Medulla oblongata (tissue), 1 donor: ENCODE measurements at regions not wholly inside any gene's neighbourhood (a gene's known extent, or its start where the extent isn't known, plus 50 kb on each side); places are given as distances from the start of the nearest gene placed in this dataset.
"Not testable (repeated sequence)": the region's sequence is repeated elsewhere in the genome, so short reads cannot be mapped to it uniquely, and the experiment has no call there.

Source experiments
- DNase-seq: peaks from one replicate; pipeline ENCODE4 v3.0.0-alpha.2; 2015; ENCODE audit errors: extremely low spot score

DNA sequence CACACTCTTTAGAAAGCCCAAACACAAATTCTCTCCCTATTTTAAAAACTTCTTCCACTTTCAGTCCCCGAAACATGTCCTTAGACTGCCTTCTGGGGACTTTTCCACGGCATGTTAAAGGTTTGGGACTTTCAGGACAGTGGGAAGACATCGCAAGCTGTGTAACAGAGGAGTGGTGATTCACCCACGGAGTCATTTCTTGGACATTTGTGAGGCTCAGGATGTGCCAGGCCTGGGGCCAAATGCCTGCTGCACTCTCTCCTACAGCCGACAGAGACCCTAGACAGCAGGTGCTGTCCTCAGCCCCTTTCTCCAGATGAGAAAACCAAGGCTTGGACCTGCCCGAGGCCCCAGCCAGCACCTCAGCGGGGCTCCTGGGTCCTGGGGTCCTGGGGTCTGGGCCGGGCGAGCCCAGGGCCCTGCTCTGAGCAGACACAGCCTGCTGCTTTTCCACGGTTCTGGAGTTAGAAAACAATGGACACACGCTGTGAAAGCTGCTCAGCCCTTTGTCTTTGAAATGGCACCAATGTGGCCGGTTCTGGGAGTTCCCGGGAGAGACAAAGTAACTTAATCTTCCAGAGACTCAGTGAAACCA, 370.2 kb upstream of the SFSWAP start:
- DNase-seq = no peak

DNA sequence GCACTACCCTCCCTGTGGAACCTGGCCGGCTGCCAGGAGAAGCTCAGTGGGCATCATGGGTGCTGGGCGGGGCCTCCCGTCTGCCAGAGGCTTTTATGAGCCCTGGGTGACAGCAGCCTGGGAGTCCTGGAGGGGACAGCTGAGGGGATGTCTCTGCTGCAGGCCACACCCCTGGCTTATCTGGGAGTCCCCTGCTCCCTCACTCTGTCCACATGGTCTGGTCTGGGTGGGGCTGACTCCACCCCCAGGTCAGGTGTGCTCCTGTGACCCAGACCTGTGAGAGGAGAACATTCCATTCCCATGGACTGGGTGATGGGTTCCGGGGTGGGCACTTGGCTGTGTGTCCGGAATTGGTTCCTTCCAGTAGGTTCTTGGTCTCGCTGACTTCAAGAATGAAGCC, 369.3 kb upstream of the SFSWAP start:
- not testable (repeated sequence) for DNase-seq

DNA sequence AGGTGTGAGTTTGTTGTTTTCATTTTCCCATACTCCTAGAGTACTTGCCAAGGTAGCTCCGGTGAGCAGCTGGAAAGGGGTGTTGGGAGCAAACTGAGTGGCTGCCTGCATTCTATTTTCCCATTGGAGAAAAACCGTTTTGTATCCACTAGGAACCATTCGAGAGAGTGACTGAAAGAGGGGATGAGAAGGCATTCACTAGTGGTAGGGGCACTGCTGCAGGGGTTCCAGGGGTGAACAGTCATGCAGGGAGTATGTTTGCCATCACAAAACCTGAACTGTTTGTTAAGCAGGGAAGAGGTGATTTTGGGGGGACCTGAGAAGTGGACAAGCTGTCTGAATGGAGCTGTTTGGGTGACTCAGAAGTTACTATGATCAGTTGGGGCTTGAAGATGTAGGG, 367.5 kb upstream of the SFSWAP start:
- DNase-seq = not testable (repeated sequence)

DNA sequence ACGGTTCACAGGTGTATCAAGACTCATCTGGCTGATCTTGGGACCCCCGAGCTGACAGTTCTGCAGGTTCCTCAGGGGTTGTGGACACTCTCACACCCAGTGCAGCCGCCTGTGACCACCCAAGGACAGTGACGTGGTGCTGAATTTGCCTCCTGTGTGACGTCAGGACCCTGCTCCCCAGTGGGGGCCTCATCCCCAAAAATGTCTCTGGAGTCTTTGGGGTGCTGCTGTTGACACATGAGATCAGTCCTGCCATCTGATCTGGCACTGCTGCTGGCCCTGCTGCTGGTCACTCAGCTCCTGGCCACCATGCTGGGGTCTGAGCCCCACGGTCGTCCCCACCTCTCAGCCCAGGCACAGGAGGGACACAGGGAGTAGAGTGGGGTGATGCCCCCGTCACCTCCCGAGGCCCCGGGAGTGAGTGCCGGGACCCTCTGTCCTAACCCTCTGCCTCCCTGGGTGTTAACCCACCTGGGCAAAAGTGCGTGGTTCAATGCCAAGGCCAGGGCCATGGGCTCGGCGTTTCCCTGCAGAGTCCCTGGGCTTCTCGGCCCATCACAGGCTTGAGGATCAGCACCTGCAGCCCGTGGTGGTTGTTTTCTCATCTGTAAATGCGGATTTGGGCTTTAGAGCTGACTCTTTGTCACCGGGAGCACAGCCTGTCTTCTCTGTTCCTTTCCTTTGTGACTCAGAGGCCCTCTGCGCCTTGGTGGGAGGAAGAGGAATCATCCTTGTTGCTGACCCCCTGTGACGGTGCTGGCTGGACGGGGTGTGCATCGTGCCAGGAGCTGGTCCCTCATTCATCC, 366.0 kb upstream of the SFSWAP start:
- DNase-seq = not testable (repeated sequence)

DNA sequence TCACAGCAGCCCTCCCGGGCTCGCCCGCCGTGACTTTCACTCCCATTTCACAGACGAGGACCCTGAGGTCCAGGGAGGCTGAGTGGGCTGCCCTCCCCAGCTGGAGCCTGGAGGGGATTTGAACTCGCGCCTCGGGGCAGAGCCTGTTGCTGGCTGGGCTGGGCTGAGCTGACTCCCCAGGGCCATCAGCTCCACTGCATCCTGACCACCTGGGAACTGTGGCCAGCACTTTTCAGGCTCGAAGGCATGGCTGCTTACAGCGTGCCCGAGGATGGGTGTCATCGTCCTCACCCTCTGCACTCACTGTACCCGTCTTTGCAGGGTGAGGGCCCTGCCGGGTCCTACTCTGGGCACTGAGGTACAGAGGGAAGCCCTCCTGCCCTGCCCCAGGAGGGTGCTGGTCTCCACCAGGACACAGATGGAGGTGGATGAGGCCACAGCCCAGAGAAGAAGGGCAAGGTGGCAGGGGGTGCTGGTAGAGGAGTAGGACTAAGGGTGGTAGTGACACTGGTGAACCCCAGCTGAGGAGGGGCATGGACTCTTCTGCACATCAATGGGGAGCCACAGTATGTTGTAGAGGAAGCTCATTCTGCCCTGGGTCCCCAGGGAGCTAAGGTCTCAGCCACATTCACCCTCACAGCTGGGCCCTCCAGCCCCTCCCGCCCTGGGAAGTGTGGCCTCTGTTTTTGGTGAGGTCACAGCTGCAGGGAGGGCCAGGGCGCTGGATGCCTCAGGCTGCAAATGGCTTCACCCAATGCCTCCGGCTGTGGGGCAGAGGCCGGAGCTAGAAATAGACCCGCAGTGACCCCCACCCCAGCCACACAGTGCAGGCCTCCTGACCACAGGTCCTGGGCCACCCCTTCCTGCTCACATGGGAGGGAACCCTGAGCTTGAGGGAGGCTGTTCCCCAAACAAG, 365.1 kb upstream of the SFSWAP start:
- no peak for DNase-seq

DNA sequence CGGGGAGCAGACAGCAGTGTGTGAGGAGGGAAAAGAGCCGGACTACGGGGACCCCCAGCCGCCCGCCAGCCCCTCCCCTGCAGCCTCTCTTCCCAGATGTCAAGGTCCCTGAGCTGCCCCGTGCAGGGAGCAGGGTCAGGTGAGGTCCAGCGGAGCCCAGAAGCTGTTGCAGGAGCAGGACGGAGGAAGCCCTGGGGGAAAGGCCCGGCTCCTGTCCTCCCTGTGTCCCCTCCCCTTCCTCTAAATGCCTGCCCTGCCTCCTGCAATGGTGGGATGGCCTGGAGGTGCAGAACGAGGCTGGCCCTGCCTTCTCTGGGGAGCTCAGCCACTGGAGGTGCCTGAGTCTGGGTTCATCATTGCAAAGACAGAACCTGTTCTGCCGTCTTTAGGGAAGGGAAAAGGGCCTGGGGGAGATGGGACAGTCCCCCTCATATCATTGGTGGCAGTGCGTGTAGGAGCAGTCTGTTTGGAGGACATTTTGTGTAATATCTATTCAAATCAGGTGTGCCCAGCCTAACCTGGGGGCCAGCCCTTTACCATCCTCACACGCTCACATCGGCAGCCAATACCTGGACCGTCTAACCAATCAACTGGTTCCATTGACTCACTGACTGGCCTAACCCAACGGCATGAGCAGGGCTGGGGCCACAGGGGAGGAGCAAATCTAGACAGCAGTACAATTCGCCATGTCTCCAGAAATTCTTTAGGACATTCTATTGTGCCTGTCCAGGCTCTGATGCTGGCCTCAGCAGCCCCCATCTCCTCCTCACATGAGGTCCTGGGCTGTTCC, 364.1 kb upstream of the SFSWAP start:
- DNase-seq = no peak

DNA sequence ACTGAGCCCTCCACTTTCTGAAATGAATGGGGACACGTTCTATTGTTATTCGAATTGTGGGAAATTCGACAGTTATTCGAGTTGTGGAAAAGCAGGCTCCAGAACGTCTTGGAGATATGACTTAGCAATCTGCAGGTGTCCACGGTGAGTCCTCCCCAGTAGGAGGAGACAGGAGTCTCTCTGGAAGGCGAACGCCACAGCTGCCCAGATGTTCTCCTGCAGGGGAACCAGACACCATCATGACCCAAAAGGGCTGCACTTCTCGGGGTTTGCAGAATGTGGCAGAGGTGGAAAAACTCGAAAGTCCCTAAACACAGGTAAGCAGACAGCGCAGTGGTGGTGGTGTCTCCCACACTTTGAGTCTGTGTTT, 363.6 kb upstream of the SFSWAP start:
- DNase-seq = no peak

DNA sequence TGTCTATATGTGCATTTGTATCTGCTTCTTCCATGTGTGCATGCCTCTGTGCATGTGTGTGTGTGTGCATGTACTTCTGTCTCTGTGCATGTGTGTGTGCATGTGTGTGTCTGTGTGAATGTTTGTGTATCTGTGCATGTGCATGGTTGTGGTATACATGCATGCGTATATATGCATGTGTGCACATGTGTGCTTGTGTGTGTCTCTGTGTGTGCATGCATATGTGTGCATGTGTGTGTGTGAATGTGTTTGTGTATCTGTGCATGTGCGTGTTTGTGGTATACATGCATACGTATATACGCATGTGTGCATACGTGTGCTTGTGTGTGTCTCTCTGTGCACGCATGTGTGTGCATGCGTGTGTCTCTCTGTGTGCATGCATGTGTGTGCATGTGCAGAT, 363.2 kb upstream of the SFSWAP start:
- no peak for DNase-seq

DNA sequence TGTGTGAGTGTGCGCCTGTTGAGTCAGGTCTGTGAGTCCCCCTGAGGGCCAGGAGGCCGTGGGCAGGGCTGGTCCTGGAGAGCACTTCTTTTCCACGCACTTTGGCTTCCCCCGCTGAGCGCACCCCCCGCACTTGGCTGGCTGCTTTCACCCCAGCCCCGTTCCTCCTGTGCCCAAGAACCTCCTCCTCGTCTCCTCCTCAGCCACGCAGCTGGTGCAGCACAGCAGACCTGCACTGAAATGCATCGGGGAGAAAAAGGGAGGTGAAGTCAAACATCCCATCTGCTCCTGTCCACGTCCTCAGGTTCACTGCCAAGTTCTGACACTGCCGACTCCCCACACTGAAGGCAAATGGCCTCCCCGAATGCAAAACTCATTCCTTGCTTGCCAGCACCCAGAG, 362.7 kb upstream of the SFSWAP start:
- no peak for DNase-seq

DNA sequence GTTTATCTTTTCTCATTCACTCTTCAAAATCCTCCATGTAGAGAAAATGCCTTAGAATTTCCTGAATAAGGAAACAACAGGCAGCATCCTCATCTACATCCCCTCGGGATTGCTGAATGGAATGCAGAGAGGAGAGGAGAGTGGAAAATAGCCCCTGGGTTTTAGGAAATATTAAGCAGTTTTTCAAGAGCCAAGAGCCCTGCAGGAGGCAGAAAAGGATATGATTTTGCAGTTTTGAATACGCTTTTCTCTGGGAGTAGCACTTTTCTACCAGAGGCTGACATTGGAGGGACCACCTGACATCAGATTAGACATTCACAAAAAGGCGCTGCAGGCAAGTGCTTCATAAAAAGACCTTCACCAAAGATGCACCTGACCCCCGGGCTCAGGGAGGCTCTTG, 362.2 kb upstream of the SFSWAP start:
- no peak for DNase-seq

DNA sequence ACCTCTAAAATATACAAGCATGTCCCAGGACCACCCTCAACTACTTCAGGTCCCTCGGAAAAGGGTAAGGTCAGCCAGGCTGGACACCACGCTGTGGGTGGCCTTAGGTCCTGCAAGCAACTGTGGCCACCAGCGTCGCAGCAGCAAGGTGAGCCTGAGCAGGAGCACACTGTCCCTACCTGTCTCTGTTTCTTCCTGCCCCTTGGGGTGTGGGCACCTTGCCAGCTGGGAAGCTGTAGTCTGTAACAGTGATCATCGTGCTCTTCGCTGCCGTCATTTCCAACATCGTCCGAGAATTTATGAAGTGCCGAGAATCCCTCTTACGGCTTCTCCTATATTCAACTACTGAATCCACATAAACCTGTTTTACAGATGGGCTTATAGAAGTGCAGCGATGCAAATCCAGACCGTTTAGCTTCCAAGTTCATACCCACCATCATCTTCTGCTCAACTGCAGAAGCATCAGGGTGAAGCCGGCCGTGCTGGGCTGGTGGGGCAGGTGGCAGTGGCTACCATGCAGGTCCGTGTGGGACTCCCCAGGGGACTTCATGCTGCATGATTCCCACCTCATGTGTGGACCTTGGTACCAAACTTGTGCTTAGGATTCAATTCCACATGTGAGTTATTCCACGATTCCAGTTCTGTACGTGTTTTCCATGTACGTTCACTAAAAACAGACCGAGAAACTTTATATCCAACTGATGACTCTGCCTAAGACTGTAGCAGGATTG, 361.3 kb upstream of the SFSWAP start:
- no peak for DNase-seq

DNA sequence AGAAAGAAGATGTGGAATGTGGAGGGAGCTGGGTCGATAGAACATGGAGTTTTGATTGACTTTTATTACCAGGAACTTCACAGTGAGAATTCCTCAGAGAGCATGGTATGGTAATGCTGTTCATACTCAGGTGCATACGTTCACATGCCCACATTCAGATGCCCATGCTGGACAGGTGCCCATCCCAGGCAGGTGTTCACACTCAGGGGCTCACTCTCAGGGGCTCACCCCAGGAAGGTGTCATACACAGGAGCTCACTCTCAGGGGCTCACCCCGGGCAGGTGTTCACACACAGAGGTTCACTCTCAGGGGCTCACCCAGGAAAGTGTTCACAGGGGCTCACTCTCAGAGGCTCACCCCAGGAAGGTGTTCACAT, 360.0 kb upstream of the SFSWAP start:
- no peak for DNase-seq

DNA sequence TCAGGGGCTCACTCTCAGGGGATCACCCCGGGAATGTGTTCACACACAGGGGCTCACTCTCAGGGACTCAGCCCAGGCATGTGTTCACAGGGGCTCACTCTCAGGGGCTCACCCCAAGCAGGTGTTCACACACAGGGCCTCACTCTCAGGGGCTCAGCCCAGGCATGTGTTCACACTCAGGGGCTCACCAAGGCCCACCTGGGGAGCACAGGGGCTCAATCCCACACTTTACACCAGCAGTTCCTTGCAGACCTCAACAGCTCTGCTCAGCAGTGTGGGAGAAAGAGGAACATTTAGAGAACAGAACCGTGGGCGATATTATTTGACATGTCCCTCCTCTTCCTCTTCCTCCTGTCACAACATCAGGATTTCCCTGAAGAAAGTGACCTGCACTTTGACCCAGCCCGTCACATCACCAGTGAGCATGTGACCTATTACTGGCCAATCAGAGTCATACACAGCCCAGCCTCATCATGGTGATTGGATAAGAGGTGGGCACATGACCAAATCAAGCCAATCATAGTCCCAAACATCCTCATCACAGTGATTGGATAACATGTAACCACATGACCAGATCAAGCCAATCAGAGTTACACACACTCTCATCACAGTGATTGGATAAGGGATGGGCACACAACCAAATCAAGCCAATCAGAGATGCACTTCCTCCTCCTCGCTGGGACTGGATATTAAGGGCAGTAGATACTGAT, 359.4 kb upstream of the SFSWAP start:
- no peak for DNase-seq

DNA sequence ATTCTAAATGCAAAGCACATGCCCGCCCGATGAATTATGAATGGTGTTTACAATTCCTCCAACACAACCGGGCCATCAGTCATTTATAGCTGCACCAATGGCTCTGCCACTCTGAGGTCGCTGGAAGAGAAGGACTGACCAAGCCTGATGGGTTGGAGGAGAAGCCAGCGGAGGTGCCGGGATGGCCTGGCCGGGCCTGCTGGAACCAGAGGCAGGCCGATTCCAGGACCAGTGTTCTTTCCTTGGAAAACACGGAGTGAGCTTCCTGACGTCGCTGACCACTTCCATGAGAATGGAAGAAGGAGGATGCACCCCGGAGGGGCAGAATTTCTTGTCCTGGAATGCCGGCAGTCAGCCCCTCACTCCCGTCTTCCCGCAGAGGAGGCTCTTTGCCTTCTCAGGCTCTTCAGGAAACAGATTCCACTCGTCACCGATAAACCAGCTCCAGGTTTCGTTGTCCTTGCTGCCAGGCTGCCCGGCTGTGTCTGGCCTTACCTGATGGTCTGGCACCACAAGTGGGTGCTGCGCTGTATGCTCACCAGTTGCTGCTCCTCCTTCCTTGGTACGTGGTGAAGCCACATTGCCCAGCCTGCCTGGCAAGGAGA, 358.5 kb upstream of the SFSWAP start:
- no peak for DNase-seq

DNA sequence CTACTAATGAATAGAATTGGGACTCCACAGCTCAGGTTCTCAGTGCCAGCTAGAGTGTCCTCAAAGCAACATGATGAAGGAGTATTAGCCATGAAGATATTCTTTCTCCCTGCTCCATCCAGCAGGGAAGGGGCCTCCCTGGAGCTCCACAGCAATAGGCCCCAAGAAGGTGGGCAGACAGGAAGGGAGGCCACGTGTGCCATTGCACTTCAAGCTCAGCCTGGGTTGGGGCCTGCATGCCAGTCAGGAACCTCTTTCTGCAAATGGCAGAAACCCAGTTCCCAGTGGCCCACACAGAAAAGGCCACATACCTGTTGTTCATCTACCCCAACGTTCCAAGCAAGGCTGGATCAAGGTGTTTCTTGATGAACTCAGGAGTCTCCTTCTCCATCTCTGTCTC, 357.5 kb upstream of the SFSWAP start:
- DNase-seq = no peak

DNA sequence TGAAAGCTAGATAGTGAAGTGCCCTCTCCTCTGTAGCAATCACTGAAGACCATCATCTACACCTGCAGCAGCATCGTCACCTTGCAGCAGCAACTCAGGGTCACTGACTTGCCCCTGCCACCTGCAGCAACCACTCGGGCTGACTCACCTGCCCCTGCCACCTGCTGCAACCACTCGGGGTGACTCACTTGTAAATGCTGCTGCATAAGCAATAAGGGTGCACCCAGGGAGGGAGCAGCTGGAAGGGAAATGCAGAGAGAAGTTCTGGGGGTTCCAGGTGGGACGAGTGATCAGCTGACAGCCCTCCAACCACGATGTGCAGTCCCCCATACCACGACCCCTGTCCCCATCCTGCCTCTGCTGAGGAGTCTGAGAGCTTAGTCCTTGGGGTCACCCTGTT, 357.1 kb upstream of the SFSWAP start:
- no peak for DNase-seq

DNA sequence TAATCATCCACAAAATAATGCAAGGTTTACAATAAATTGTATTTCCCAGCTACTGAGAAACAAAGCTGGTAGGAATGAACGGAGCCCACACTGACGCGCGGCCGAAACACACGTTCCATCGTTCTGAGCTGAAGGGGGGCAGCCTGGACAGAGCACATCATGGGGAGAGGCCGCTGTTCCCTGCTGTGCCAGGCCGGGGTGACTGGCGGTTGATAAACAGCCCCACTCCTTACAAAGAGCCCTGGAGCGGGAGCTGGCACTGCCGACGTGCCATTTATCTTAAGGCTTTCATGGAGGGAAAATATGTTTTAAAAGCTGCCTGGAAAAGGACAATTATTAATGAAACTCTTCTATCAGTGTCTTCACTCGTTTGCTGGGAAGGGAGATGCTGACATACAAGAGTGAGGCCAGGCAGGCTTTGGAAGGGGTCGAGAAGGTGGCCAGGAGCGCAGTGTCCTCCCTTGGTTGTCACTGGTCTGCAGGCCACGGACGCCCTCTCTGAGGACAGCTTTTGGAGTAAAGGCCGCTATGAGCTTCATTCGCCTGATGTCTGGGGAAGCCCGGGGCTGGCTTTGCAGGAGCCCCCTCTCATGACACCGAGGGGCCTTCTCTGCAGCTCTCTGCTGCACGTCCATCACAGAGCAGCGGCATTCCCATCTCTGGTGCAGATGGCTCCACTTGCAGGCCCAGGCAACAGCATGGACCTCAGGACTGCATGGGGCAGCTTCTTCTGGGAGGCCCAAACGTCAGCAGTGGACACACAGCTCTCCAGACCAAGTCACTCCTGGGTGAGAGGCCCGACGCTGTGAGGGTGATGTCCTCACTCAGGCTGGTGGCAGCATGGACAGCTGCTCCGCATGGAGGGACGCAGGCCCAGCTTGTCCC, 355.3 kb upstream of the SFSWAP start:
- DNase-seq = no peak

DNA sequence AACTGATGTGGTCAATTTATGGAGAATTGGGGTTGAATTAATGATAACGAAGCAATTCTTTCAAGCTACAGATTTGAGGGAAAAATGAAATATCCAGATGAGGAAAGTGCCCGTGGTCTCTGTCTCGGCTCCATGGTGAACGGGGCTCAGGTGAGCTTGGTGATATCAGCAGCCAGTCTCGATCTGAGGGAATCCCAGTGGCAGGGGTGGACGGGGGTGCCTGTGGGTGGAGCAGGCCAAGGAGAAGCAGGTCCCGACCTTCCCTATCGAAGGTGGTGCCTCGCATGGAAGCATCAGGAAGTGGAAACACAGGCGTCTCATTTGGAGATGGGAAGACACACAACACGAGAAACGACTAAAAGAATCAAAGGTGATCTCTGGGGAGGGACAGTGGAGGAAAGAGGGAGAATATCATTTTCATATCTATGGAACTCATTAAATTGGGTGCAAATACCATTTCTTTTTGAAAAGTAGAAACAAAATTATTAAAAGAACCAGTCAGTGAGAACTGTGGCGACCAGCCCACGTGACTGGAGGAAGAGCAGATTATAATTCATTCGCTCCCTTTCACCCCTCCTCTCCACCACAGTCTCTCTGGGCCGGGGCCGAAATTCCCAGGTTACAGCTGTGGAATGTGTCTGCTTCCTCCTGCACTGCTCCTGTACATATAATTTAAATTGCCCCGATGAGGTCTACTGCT, 354.3 kb upstream of the SFSWAP start:
- no peak for DNase-seq
